ENCODE measurements at regions not wholly inside any gene's neighbourhood (a gene's known extent, or its start where the extent isn't known, plus 50 kb on each side); places are given as distances from the start of the nearest gene placed in this dataset.

- no peak overlapping the region for H3K4me3 ChIP-seq (replicated peaks; ENCODE audit: low read depth, low read length)
- no peak for TF ChIP-seq CTCF (IDR thresholded peaks at IDR 0.05; ENCODE audit: low read depth, low read length, missing control alignments)
- DNase-seq (ENCODE audit: extremely low read depth, low read depth): no peak
Observed at GRCh38 chr2:15793078-15793913, 147.1 kb upstream of the MYCN start.

- DNase-seq (ENCODE audit: extremely low read depth, low read depth): no peak
- TF ChIP-seq CTCF (IDR thresholded peaks at IDR 0.05; ENCODE audit: low read depth, low read length, missing control alignments): no peak
- no peak overlapping the region for H3K4me3 ChIP-seq (replicated peaks; ENCODE audit: low read depth, low read length)
Observed at GRCh38 chr2:15793978-15794377, 146.4 kb upstream of the MYCN start.

GRCh38 chr2:15794608-15795134, 145.7 kb upstream of the MYCN start:
- H3K4me3 ChIP-seq (replicated peaks; ENCODE audit: low read depth, low read length): no peak overlapping the region
- DNase-seq (ENCODE audit: extremely low read depth, low read depth): no peak
- TF ChIP-seq CTCF (IDR thresholded peaks at IDR 0.05; ENCODE audit: low read depth, low read length, missing control alignments): no peak

- no peak for TF ChIP-seq CTCF (IDR thresholded peaks at IDR 0.05; ENCODE audit: low read depth, low read length, missing control alignments)
- DNase-seq (ENCODE audit: extremely low read depth, low read depth): peak; percentile 4
- H3K4me3 ChIP-seq (replicated peaks; ENCODE audit: low read depth, low read length): no peak overlapping the region
Observed at GRCh38 chr2:15795426-15795825, 144.9 kb upstream of the MYCN start.

GRCh38 chr2:15796167-15796942, 144.0 kb upstream of the MYCN start:
- H3K4me3 ChIP-seq (replicated peaks; ENCODE audit: low read depth, low read length): no peak overlapping the region
- DNase-seq (ENCODE audit: extremely low read depth, low read depth): no peak
- no peak for TF ChIP-seq CTCF (IDR thresholded peaks at IDR 0.05; ENCODE audit: low read depth, low read length, missing control alignments)

- no peak for DNase-seq (ENCODE audit: extremely low read depth, low read depth)
- no peak overlapping the region for H3K4me3 ChIP-seq (replicated peaks; ENCODE audit: low read depth, low read length)
- TF ChIP-seq CTCF (IDR thresholded peaks at IDR 0.05; ENCODE audit: low read depth, low read length, missing control alignments): no peak
Observed at GRCh38 chr2:15797231-15797938, 143.0 kb upstream of the MYCN start.

All from HFF-Myc (cell line).